Left lung (tissue), 4 donors: ENCODE measurements at regions not wholly inside any gene's neighbourhood (a gene's known extent, or its start where the extent isn't known, plus 50 kb on each side); places are given as distances from the start of the nearest gene placed in this dataset.
"Not testable (repeated sequence)": the region's sequence is repeated elsewhere in the genome, so short reads cannot be mapped to it uniquely, and the experiment has no call there.

ENCODE experiments used
- ATAC-seq: fragments of 200-7000 bp; cut with Tn5 transposase; one replicate; pipeline ENCODE4 v1.9.1; 2020; ENCODE audit warnings: moderate library complexity
- DNase-seq, 4 donors: peaks; one replicate each; pipeline ENCODE4 v3.0.0-alpha.2; 2013 to 2020
- H3K27ac ChIP-seq, 2 donors: fragments of 200-600 bp; sonication (generic) in 1 of 2; one replicate each; pipeline versions ENCODE4 v1.5.0 to v1.8.0; 2020 to 2021
- H3K27me3 ChIP-seq, 2 donors: fragments of 200-600 bp; sonication (generic) in 1 of 2; one replicate each; pipeline versions ENCODE4 v1.5.0 to v1.8.0; 2020 to 2021
- H3K36me3 ChIP-seq, 2 donors: fragments of 200-600 bp; sonication (generic) in 1 of 2; one replicate each; pipeline versions ENCODE4 v1.5.0 to v1.8.0; 2020 to 2021
- H3K4me1 ChIP-seq, 2 donors: fragments of 200-600 bp; one replicate each; pipeline ENCODE4 v1.8.0; 2021
- H3K4me3 ChIP-seq, 2 donors: fragments of 200-600 bp; sonication (generic) in 1 of 2; one replicate each; pipeline versions ENCODE4 v1.5.0 to v1.8.0; 2020 to 2021; ENCODE audit warnings: mild to moderate bottlenecking in 1 of 2
- H3K9me3 ChIP-seq, 2 donors: fragments of 200-600 bp; sonication (generic) in 1 of 2; one replicate each; pipeline versions ENCODE4 v1.5.0 to v1.8.0; 2020 to 2021
- intact Hi-C, 2 donors: fragments of 100-400 bp; cut with DNase I; formaldehyde crosslinking; loops; one replicate each; pipeline versions ENCODE4 v1.11.2 to v1.14.2; 2022
- TF ChIP-seq, protein P1 (sequence below), 2 donors: fragments of 200-600 bp; sonication (generic) in 1 of 2; IDR thresholded peaks; one replicate each; pipeline versions ENCODE4 v1.5.0 to v1.8.0; 2021; ENCODE audit warnings: antibody characterized with exemption in 2 of 2
- donor health status: DM: no; HTN: yes; CAD: no.
- donor health status: DM: no; HTN: no; CAD: no.

DNA sequence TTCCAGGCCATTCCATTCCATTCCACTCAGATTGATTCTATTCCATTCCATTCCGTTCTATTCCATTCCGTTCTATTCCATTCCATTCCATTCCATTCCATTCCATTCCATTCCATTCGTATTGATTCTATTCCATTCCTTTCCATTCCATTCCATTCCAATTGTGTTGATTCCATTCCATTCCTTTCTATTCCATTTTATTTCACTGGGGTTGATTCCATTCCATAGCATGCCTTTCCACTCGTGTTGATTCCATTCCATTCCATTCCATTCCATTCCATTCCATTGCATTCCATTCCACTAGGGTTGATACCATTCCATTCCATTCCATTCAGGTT is 1142.3 kb downstream of the RPIA start:
- no peaks in the 10 kb centered on the region for H3K27me3 ChIP-seq
- no peaks in the 10 kb centered on the region for H3K36me3 ChIP-seq
- H3K9me3 ChIP-seq, result peaks cover 0 to 4% of the 10 kb centered on the region in 2 donors
- no peak overlapping the region for H3K4me3 ChIP-seq
- no peak for ATAC-seq
- intact Hi-C loops, result no loop called here
- no peaks in the 10 kb centered on the region for H3K4me1 ChIP-seq
- no peak for DNase-seq
- no peak overlapping the region for H3K27ac ChIP-seq
- TF ChIP-seq, protein P1, sequence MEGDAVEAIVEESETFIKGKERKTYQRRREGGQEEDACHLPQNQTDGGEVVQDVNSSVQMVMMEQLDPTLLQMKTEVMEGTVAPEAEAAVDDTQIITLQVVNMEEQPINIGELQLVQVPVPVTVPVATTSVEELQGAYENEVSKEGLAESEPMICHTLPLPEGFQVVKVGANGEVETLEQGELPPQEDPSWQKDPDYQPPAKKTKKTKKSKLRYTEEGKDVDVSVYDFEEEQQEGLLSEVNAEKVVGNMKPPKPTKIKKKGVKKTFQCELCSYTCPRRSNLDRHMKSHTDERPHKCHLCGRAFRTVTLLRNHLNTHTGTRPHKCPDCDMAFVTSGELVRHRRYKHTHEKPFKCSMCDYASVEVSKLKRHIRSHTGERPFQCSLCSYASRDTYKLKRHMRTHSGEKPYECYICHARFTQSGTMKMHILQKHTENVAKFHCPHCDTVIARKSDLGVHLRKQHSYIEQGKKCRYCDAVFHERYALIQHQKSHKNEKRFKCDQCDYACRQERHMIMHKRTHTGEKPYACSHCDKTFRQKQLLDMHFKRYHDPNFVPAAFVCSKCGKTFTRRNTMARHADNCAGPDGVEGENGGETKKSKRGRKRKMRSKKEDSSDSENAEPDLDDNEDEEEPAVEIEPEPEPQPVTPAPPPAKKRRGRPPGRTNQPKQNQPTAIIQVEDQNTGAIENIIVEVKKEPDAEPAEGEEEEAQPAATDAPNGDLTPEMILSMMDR (IDR thresholded peaks at IDR 0.05), result no peak

DNA sequence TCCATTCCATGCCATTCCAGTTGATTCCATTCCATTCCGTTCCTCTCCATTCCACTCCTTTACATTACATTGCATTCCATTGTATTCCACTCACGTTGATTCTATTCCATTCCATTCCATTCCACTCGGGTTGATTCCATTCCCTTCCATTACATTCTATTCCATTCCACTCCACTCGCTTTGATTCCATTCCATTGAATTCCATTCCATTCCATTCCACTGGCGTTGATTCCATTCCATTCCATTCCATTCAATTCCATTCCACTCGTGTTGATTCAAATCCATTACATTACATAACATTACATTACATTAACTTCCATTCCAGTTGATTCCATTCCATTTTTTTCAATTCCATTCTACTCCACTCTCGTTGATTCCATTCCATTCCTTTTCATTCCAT is 1142.8 kb downstream of the RPIA start:
- no peaks in the 10 kb centered on the region for H3K27me3 ChIP-seq
- H3K4me3 ChIP-seq, result no peak overlapping the region
- intact Hi-C loops, result no loop called here
- ATAC-seq (no peak), DNase-seq (no peak)
- H3K4me1 ChIP-seq, result no peaks in the 10 kb centered on the region
- TF ChIP-seq, protein P1 (IDR thresholded peaks at IDR 0.05), result no peak
- peaks cover 0 to 4% of the 10 kb centered on the region in 2 donors for H3K9me3 ChIP-seq
- H3K27ac ChIP-seq, result no peak overlapping the region
- no peaks in the 10 kb centered on the region for H3K36me3 ChIP-seq

DNA sequence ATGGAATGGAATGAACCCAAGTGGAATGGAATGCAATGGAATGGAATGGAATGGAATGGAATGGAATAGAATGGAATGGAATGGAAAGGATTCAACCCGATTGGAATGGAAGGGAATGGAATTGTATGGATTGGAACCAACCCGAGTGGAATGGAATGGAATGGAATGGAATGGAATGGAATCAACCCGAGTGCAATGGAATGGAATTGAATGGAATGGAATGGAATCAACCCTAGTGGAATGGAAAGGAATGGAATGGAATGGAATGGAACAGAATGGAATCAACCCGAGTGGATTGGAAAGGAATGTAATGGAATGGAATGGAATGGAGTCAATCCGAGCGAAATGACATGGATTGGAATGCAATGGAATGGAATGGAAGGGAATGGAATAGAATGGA is 1144.9 kb downstream of the RPIA start:
- H3K4me1 ChIP-seq, H3K27me3 ChIP-seq, H3K9me3 ChIP-seq, intact Hi-C loops, H3K36me3 ChIP-seq, H3K27ac ChIP-seq, H3K4me3 ChIP-seq: not testable (repeated sequence)
- peak in 1 of 4 donors; percentile 11 for DNase-seq
- ATAC-seq, result peak; percentile 80

DNA sequence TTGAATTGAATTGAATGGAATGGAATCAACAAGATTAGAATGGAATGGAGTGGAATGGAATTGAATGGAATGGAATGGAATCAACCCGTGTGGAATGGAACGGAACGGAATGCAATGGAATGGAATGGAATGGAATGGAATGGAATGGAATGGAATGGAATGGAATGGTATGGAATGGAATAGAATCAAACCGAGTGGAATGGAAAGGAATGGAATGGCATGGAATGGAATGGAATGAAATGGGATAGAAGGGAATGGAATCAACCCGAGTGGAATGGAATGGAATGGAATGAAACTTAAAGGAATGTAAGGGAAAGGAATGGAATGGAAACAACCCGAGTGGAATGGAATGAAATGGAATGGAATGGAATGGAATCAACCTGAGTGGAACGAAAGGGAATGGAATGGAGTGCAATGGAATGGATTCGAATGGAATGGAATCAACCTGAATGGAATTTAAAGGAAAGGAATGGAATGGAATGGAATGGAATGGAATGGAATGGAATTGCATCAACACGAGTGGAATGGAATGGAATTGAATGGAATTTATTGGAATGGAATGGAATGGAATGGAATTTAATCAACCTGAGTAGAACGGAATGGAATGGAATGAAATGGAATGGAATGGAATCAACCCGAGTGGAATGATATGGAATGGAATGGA is 1146.6 kb downstream of the RPIA start:
- H3K9me3 ChIP-seq, result peaks cover 0 to 4% of the 10 kb centered on the region in 2 donors
- no peaks in the 10 kb centered on the region for H3K36me3 ChIP-seq
- H3K4me1 ChIP-seq, result no peaks in the 10 kb centered on the region
- DNase-seq, result no peak
- no peaks in the 10 kb centered on the region for H3K27me3 ChIP-seq
- intact Hi-C loops, result no loop called here
- TF ChIP-seq, protein P1 (IDR thresholded peaks at IDR 0.05), result no peak
- ATAC-seq, result peak; percentile 55
- H3K27ac ChIP-seq, result no peak overlapping the region
- H3K4me3 ChIP-seq, result no peak overlapping the region

DNA sequence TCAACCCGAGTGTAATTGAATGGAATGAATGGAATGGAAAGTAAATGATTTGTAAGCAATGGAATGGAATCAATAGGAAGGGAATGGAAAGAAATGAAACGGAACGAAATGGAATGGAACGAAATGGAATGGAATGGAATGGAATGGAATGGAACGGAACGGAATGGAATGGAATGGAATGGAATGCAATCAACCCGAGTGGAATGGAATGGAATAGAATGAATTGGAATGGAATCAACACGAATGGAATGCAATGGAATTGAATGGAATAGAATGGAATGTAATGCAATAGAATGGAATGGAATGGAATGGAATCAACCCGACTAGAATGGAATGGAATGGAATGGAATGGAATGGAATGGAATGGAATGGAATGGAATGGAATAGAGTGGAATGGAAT is 1148.7 kb downstream of the RPIA start:
- intact Hi-C loops, result not testable (repeated sequence)

DNA sequence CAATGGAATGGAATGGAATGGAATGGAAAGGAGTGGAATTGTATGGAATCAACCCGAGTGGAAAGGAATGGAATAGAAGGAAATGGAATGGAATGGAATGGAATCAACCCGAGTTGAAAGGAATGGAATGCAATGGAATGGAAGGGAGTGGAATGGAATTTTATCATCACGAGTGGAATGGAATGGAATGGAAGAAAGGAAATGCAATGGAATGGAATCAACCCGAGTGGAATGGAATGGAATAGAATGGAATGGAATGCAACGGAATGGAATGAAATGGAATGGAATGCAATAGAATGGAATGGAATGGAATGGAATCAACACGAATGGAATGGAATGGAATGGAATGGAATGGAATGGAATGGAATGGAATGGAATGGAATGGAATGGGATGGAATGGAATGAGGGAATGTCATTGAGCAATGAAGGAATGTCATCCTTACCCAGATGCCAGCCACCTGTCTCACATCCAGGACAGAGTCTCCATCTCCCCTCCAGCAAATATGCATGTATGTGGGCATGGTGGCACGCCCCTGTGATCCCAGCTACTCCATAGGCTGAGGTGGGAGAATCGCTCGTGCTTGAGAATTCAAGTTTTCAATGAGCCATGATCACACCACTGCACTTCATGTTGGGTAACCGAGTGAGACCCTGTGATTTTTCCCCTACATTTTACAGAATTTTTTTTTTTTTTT is 1149.5 kb downstream of the RPIA start:
- intact Hi-C loops, DNase-seq, H3K27me3 ChIP-seq, H3K36me3 ChIP-seq, H3K4me1 ChIP-seq, H3K9me3 ChIP-seq, H3K27ac ChIP-seq, H3K4me3 ChIP-seq: not testable (repeated sequence)
- peak; percentile 50 for ATAC-seq

More for the DNA sequence above, 1148.7 kb downstream of the RPIA start:
- not testable (repeated sequence) for H3K36me3 ChIP-seq, H3K4me3 ChIP-seq, H3K27me3 ChIP-seq, H3K27ac ChIP-seq, H3K4me1 ChIP-seq, DNase-seq, H3K9me3 ChIP-seq
- ATAC-seq, result peak; percentile 52

DNA sequence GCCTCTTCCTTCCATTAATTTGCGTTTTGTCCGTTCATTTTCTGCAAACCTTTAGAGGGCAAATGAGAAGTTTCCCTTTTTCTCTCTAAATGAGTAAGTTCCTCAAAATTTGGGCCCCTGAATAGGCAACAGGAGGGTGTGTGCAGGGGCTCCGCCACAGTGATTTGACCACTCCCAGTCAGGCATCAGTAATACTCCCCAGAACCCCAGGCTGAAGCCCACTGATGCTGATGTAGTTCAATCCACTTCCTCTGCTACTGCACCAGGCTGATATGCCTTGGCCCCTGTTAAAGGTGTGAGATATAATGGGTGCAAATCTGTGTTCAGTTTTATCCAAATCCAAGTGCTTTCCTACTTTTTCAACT is 1150.0 kb downstream of the RPIA start:
- intact Hi-C loops, result no loop called here
- TF ChIP-seq, protein P1 (IDR thresholded peaks at IDR 0.05), result no peak
- no peak for DNase-seq
- Histone ChIP-seq H3K4me3 (no peak overlapping the region), H3K36me3 (no peaks in the 10 kb centered on the region), H3K27ac (no peak overlapping the region), H3K4me1 (no peaks in the 10 kb centered on the region), H3K27me3 (no peaks in the 10 kb centered on the region), H3K9me3 (no peaks in the 10 kb centered on the region)
- ATAC-seq, result no peak
